WTC11 (cell line): ENCODE measurements at regions not wholly inside any gene's neighbourhood (a gene's known extent, or its start where the extent isn't known, plus 50 kb on each side); places are given as distances from the start of the nearest gene placed in this dataset.

Experiments used
- ATAC-seq: fragments of 200-7000 bp; cut with Tn5 transposase; 2 replicates; pipeline ENCODE4 v1.10.0; 2021; ENCODE audit warnings: mild to moderate bottlenecking, moderate library complexity
- CTCF ChIA-PET: fragments of 300-600 bp; sonication (Branson Sonifier 250); formaldehyde crosslinking; loops from one replicate; lab custom pipeline; 2021; ENCODE audit warnings: antibody characterized with exemption; lab: Charles Lee
- POLR2A ChIA-PET: fragments of 350-600 bp; sonication (Branson Sonifier 250); formaldehyde crosslinking; loops from one replicate; lab custom pipeline; 2021; ENCODE audit warnings: antibody characterized with exemption; lab: Charles Lee
- DNase-seq: peaks from one replicate; pipeline ENCODE4 v3.0.0; 2021; ENCODE audit warnings: low spot score
- H3K27ac Mint-ChIP-seq: 2 replicates; pipeline ENCODE4 v1.8.0; 2021; ENCODE audit warnings: mixed read lengths
- H3K27me3 Mint-ChIP-seq: 2 replicates; pipeline ENCODE4 v1.8.0; 2021; ENCODE audit warnings: low read depth, mild to moderate bottlenecking, moderate library complexity, mixed read lengths
- H3K36me3 Mint-ChIP-seq: 2 replicates; pipeline ENCODE4 v1.8.0; 2021; ENCODE audit warnings: mixed read lengths
- H3K4me1 Mint-ChIP-seq: 2 replicates; pipeline ENCODE4 v1.8.0; 2022; ENCODE audit warnings: mixed read lengths
- H3K4me3 Mint-ChIP-seq: 2 replicates; pipeline ENCODE4 v1.8.0; 2021; ENCODE audit warnings: mild to moderate bottlenecking, moderate library complexity, mixed read lengths
- H3K9me3 Mint-ChIP-seq: 2 replicates; pipeline ENCODE4 v1.8.0; 2021; ENCODE audit warnings: mixed read lengths
- CBFB ChIP-seq: sonication (generic); formaldehyde crosslinking; IDR thresholded peaks from 2 replicates; pipeline ENCODE4 v1.8.1; 2022; ENCODE audit warnings: mild to moderate bottlenecking, low read depth, missing genetic modification reagents
- CDX4 ChIP-seq: fragments of 250-450 bp; sonication (Bioruptor Pico); IDR thresholded peaks from 2 replicates; pipeline ENCODE4 v1.9.0; 2021; ENCODE audit warnings: moderate library complexity, mild to moderate bottlenecking, inconsistent platforms, borderline replicate concordance
- CREM ChIP-seq: sonication (generic); formaldehyde crosslinking; IDR thresholded peaks from 2 replicates; pipeline ENCODE4 v1.8.1; 2022; ENCODE audit warnings: mild to moderate bottlenecking, missing genetic modification reagents, moderate library complexity
- E2F5 ChIP-seq: sonication (generic); formaldehyde crosslinking; IDR thresholded peaks from 2 replicates; pipeline ENCODE4 v1.8.1; 2022; ENCODE audit warnings: mild to moderate bottlenecking, moderate library complexity, missing genetic modification reagents
- ESRRA ChIP-seq: sonication (generic); formaldehyde crosslinking; IDR thresholded peaks from 2 replicates; pipeline ENCODE4 v1.8.1; 2022; ENCODE audit warnings: mild to moderate bottlenecking, missing genetic modification reagents, borderline replicate concordance
- ETV6 ChIP-seq: sonication (generic); formaldehyde crosslinking; IDR thresholded peaks from 2 replicates; pipeline ENCODE4 v1.8.1; 2022; ENCODE audit warnings: mild to moderate bottlenecking, missing genetic modification reagents
- GTF2I ChIP-seq: fragments of 250-450 bp; sonication (Bioruptor Pico); conservative IDR thresholded peaks from 2 replicates; pipeline ENCODE4 v1.4.0; 2021; ENCODE audit warnings: mild to moderate bottlenecking
- HMGXB4 ChIP-seq: sonication (generic); formaldehyde crosslinking; IDR thresholded peaks from 2 replicates; pipeline ENCODE4 v1.8.1; 2023; ENCODE audit warnings: mild to moderate bottlenecking, moderate library complexity, missing genetic modification reagents
- MLX ChIP-seq: sonication (generic); formaldehyde crosslinking; IDR thresholded peaks from 2 replicates; pipeline ENCODE4 v1.8.1; 2023; ENCODE audit warnings: mild to moderate bottlenecking, missing genetic modification reagents, moderate library complexity
- MXD4 ChIP-seq: fragments of 250-450 bp; sonication (Bioruptor Pico); IDR thresholded peaks from 2 replicates; pipeline ENCODE4 v1.8.0; 2021; ENCODE audit warnings: mild to moderate bottlenecking, moderate library complexity, borderline replicate concordance
- SMAD4 ChIP-seq: sonication (generic); formaldehyde crosslinking; IDR thresholded peaks from 2 replicates; pipeline ENCODE4 v1.8.0; 2022; ENCODE audit warnings: mild to moderate bottlenecking, missing genetic modification reagents
- TEAD1 ChIP-seq: sonication (generic); formaldehyde crosslinking; IDR thresholded peaks from 2 replicates; pipeline ENCODE4 v1.8.0; 2022; ENCODE audit warnings: mild to moderate bottlenecking, missing genetic modification reagents
- TEAD4 ChIP-seq: sonication (generic); formaldehyde crosslinking; IDR thresholded peaks from 2 replicates; pipeline ENCODE4 v1.8.0; 2022; ENCODE audit warnings: mild to moderate bottlenecking, missing genetic modification reagents
- ZMAT4 ChIP-seq: fragments of 250-450 bp; sonication (Bioruptor Pico); IDR thresholded peaks from 2 replicates; pipeline ENCODE4 v1.9.0; 2021; ENCODE audit warnings: mild to moderate bottlenecking
- ZNF317 ChIP-seq: sonication (generic); formaldehyde crosslinking; IDR thresholded peaks from 2 replicates; pipeline ENCODE4 v1.8.1; 2023; ENCODE audit warnings: low read depth, mild to moderate bottlenecking, moderate library complexity, missing genetic modification reagents, borderline replicate concordance
- ZNF396 ChIP-seq: fragments of 250-450 bp; sonication (Bioruptor Pico); IDR thresholded peaks from 2 replicates; pipeline ENCODE4 v1.8.0; 2021; ENCODE audit warnings: mild to moderate bottlenecking, moderate library complexity, borderline replicate concordance
- ZNF425 ChIP-seq: fragments of 250-450 bp; sonication (Bioruptor Pico); conservative IDR thresholded peaks from 2 replicates; pipeline ENCODE4 v1.9.0; 2021; ENCODE audit warnings: mild to moderate bottlenecking
- ZNF512 ChIP-seq: sonication (generic); formaldehyde crosslinking; IDR thresholded peaks from 2 replicates; pipeline ENCODE4 v1.8.1; 2022; ENCODE audit warnings: missing genetic modification reagents, borderline replicate concordance
- ZNF532 ChIP-seq: fragments of 250-450 bp; sonication (Bioruptor Pico); IDR thresholded peaks from 2 replicates; pipeline ENCODE4 v1.9.0; 2021; ENCODE audit warnings: mild to moderate bottlenecking, borderline replicate concordance
- ZSCAN18 ChIP-seq: fragments of 250-450 bp; sonication (Bioruptor Pico); IDR thresholded peaks from 2 replicates; pipeline ENCODE4 v2.1.2; 2022; ENCODE audit warnings: mild to moderate bottlenecking, moderate library complexity

GRCh38 chr4:65943076-65943475 is 272.8 kb upstream of the EPHA5 start:
- Mint-ChIP-seq H3K9me3 (0 out of 2 replicates have a peak, but pooled peaks cover 4% of the 10 kb centered on the region), H3K4me3 (no peak overlapping the region), H3K27me3 (no peaks in the 10 kb centered on the region), H3K4me1 (peaks cover 16% of the 10 kb centered on the region), H3K27ac (0 out of 2 replicates have a peak overlapping the region, but pooled peaks have one; percentile 32), H3K36me3 (0 out of 2 replicates have a peak, but pooled peaks cover 3% of the 10 kb centered on the region)
- CTCF ChIA-PET = no interaction called here
- POLR2A ChIA-PET = no interaction called here
- ATAC-seq = peak; percentile 98
- TF ChIP-seq ESRRA (CRISPR knock-in tag) (no peak), GTF2I (CRISPR knock-in tag) (no peak), ZSCAN18 (CRISPR knock-in tag) (no peak), ZNF425 (CRISPR knock-in tag) (peak; percentile 80; the same call in 1 of the 2 replicates), E2F5 (CRISPR knock-in tag) (no peak), ETV6 (CRISPR knock-in tag) (no peak), TEAD4 (peak; percentile 90; the same call in 1 of the 2 replicates), ZNF317 (CRISPR knock-in tag) (peak; percentile 74; the same call in 1 of the 2 replicates), TEAD1 (CRISPR knock-in tag) (peak; percentile 96), ZMAT4 (CRISPR knock-in tag) (no peak), MXD4 (CRISPR knock-in tag) (no peak), ZNF512 (CRISPR knock-in tag) (no peak), CBFB (CRISPR knock-in tag) (no peak), ZNF532 (CRISPR knock-in tag) (0 out of 2 replicates have a peak, but pooled peaks have one; percentile 10)
- no peak for DNase-seq

- ChIA-PET CTCF (no interaction called here), POLR2A (no interaction called here)
- no peak for DNase-seq
- ATAC-seq = no peak
- Mint-ChIP-seq H3K36me3 (peaks cover 7% of the 10 kb centered on the region; the same call in 1 of the 2 replicates), H3K9me3 (peaks cover 21% of the 10 kb centered on the region), H3K27ac (no peak overlapping the region), H3K4me3 (no peak overlapping the region), H3K27me3 (no peaks in the 10 kb centered on the region), H3K4me1 (peaks cover 13% of the 10 kb centered on the region)
- no peak for TF ChIP-seq GTF2I (CRISPR knock-in tag)
- no peak for TF ChIP-seq MLX
- no peak for TF ChIP-seq CREM
- TF ChIP-seq CDX4 = no peak
- no peak for TF ChIP-seq ZNF396 (CRISPR knock-in tag)
- TF ChIP-seq SMAD4 = no peak
- no peak for TF ChIP-seq TEAD4
- no peak for TF ChIP-seq HMGXB4 (CRISPR knock-in tag)
Observed at GRCh38 chr4:65924843-65925242, 254.6 kb upstream of the EPHA5 start.
